ENCODE measurements at regions not wholly inside any gene's neighbourhood (a gene's known extent, or its start where the extent isn't known, plus 50 kb on each side); places are given as distances from the start of the nearest gene placed in this dataset.
A peak's percentile ranks its signal among the peaks of the same experiment; 100 is the strongest.
"Not testable (repeated sequence)": the region's sequence is repeated elsewhere in the genome, so short reads cannot be mapped to it uniquely, and the experiment has no call there.

DNA sequence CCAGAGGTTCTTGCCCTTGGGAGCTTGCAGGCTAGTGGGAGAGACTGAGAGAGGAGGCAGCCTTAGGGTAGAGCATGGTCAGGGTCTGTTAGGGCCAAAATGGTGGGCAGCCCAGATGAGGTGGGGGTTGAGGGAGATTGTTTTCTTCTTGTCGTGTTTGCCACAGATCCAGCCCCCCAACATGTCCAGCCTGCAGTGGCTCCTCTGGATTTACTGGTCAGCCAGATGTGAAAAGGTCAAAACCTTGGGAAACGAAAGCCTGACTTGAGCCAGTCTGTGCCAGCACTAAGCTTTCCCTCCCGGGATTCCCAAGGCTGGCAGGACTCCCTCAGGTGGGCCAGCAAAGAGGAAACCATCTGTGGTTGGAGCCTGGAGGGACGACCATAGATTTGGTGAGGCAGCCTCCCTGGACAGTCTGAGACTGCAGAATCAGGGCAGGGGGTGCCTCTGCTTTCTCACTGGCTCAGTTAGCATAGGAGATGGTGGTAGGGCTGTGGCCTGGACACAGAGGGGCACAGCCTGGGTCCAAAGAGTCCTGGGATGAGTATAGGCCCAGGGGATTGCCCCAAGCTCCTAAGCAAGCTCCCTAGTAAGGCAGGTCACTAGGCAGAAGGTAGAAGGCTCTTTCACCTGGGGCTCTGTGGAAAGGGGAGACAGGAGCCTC, 51.2 kb upstream of the PRR23C start:
- DNase-seq (ENCODE audit: low spot score): no peak

DNA sequence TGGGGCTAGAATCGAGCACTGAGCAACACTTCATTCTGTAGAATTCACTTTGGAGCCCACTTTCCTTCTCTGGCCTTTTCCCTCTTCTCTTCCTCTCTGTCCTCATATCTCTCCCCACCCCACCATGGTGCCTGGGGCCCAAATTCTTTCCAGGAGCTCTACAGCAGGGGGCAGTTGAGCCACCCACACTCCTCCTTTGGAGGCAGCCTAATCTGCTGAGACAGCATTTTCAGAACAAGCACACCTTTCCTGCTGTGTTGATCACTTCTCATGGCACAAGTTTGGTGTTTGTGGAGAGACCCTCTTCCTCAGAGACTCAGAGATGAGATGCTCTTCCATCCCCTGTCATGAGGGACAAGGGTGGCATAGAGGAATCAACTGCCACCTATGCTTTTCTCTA, 52.0 kb upstream of the PRR23C start:
- DNase-seq (ENCODE audit: low spot score): no peak

GRCh38 chr3:139098391-139098790, 53.7 kb upstream of the PRR23C start:
- DNase-seq (ENCODE audit: low spot score): no peak

DNA sequence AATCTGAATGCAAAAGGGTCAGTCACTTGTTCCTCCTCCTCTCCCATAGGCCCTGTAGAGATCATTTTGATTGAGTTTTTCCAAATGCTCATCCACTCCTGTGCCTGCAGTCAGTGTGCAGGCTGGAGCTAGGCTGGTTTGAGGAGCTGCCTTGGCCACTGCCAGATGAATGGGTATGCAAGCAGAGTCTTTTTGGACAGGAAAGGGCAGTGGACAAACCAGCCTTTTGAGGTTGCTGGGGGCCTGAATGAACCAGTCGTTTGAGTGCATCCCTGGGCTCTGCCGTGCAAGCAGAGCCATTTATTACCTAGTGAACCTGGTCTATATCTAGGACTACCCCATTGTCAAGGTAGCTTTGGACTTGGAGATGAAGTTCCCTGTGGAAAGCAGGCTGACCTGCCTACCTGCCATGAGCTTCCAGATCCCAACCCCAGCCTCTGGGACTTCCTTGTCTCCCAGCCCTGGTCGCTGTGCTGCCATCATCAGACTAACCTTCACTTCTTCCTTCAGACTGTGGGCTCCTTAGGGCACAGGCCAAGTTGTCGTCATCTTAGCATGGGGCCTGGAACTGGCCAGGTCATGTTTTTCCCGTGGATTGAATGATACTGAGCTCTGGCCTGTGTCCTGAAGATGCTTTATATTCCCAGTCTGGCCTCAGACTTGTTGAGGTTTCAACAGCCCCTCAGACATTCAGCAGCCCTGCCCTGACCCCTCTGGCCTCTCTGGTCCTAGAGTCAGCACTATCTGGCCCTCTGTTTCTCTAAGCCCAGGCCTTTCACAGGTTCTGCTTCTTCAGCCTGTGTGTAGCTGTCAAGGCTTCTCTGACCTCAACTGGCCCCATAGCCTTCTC, 55.5 kb upstream of the PRR23C start:
- no peak for DNase-seq (ENCODE audit: low spot score)

DNA sequence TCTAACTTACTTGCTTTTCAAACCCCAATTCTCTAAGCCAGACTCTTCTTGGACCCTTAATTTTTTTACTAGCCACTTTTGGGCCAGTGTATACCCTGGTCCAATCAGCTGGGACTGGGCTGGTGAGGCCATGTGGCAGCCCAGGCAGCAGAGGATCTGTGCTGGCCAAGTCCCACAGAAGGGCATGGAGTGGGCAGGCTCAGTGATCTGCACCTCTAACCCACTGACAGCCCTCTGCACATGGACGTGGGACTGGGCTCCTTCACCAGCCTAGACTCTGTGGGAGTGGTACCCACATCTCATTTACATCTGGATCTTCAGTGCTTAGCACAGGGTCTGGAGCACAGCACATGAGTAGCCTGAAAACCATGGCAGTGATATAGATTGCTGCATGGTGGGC, 56.1 kb upstream of the PRR23C start:
- no peak for DNase-seq (ENCODE audit: low spot score)

GRCh38 chr3:139101396-139101795, 56.7 kb upstream of the PRR23C start:
- no peak for DNase-seq (ENCODE audit: low spot score)

GRCh38 chr3:139103484-139103883, 58.8 kb upstream of the PRR23C start:
- no peak for DNase-seq (ENCODE audit: low spot score)

GRCh38 chr3:139104062-139104461, 59.4 kb upstream of the PRR23C start:
- DNase-seq (ENCODE audit: low spot score): no peak

DNA sequence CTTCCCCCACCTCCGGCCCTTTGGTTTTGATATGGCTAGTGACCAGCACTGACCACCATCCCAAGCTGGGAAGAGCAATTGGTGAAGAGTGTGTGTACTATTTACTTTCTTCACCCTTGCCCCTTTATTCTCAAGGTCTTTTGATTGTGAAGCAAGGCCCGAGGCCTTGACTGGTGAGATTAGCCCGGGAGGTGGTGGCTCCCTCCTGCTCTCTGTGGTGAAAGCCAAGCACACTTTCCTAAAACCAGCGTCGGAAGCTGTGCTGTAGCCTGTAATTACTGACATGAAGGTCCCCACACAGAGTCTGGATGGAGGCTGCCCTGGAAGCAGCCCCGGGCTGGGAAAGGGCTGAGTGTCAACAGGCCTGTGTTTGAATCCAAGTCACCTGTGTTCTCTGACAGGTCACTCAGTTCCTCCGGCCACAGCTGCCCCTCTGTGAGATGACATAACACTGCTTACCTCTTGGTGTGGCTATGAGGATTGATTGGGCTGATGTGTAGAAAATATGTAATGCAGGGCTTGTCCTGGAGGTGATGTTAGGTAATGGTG, 60.5 kb upstream of the PRR23C start:
- no peak for DNase-seq (ENCODE audit: low spot score)

GRCh38 chr3:139106013-139106932, 61.6 kb upstream of the PRR23C start:
- DNase-seq (ENCODE audit: low spot score): no peak

DNA sequence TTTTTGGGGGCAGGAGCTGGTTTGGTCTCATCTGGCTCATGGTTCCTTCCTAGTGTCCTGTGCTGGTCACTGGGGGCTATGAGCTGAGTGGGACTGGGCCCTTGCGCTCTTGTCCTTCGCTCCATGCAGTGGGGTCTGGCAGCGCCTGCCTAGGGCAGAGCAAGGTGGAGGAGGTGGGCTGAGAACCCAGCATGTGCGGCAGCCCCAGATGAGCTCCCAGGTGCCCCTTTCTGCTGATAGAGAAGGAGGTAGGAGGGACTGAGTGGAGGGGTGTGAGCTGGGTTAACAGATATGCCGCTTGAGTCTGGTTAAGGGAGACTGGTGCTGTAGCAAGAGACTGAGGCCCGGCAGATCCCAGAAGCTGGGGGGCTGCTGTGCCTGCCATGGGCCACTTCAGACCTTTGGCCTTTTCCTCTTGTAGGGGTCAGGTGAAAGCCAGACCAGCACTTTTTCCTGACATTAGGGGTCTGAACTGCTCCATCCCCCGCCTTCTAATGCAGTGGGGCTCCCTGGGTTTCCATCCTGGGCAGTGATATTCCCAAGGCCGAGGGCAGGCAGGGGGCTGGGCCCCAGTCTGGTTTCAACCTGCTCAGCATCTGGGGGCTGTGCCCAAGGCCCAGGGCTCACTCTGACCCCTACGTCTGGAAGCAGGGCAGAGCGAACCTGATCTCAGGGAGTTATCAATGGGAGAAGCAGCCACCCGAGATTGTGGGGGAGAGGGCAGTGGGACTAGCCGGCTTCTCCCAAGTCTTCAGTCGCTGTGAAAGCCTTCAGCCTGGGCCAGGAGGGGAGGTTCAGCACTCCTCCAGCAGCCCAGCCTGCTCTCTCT, 62.9 kb upstream of the PRR23C start:
- DNase-seq (ENCODE audit: low spot score): no peak

GRCh38 chr3:139108253-139108969, 63.7 kb upstream of the PRR23C start:
- DNase-seq (ENCODE audit: low spot score): no peak

DNA sequence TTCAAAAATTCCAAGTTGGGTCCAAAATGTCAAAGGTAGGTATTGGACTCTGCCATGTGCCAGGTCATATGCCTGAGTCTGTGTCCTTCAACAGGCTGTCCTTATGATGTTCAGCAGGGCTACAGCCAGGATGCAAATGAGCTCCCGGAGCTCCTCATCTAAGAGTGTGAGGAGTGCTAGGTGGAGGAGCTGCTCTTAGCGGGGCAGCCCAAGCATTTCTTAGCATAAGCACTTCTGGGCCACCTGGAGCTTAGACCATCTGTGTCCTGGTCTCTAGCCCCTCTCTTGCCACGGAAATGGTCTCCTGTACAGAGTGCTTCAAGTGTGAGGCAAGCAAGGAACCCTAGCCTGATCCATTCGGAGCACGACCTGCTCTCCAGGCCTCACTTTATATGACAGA, 64.6 kb upstream of the PRR23C start:
- DNase-seq (ENCODE audit: low spot score): no peak

- DNase-seq (ENCODE audit: low spot score): no peak
Observed at GRCh38 chr3:139110072-139110830, 65.6 kb upstream of the PRR23C start.

- not testable (repeated sequence) for DNase-seq (ENCODE audit: low spot score)
Observed at GRCh38 chr3:139110929-139111328, 66.2 kb upstream of the PRR23C start.

- peak; percentile 83 for DNase-seq (ENCODE audit: low spot score)
Observed at GRCh38 chr3:139111392-139112229, 66.9 kb upstream of the PRR23C start.

DNA sequence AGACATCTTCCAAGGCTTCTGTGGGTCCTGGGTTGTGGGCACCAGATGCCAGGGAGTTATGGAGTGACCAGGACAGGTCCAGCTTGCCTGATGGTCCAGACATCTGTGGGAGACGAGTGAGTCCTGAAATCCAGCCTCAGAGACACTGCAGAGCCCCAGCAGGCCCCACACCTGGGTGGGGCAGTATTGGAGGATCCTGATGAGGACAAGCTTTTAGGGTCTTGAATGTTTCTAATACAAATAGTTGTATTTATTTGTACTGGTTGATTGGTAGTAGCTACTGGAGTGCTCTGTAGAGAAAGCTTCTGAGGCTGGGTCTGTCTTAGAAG, 67.5 kb upstream of the PRR23C start:
- DNase-seq (ENCODE audit: low spot score): no peak

DNA sequence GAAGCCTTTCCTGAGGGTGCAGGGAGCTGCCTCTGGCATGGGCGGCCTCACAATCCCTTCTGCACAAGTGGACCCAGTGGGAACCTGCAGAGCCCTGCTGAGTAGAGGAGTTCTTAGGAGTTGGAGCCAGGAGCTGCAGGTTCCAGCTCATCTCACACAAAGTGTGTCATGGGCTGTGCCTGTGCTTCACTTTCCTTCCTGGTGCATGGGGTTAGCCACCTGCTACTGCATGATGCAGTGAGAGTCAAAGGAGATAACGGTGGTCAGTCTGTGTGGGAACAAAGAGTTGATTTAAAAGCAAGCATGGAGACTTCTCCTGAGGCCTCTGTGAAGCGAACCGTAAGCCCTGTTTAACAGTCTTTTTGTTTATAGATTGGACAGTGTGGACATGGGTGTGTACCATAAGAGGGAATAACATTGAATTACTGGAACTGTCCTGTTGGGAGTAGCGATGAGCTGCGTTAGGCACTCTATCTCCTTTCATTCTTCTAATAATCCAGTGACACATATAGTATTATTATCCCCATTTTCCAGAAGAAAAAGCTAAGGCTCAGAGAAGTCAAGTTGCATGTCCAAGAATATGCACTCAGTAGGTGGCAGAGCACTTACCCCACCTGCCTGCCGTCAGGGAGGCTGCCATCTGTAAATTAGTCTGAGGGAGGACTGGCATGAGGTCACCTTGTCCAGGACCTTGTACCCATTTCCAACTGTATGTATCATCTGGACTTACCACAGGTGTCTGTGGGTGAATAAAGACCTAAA, 68.7 kb upstream of the PRR23C start:
- DNase-seq (ENCODE audit: low spot score): no peak

All from D341Med (cell line).